Fibroblast of the aortic adventitia (primary cell): ENCODE measurements at regions not wholly inside any gene's neighbourhood (a gene's known extent, or its start where the extent isn't known, plus 50 kb on each side); places are given as distances from the start of the nearest gene placed in this dataset.
"Not testable (repeated sequence)": the region's sequence is repeated elsewhere in the genome, so short reads cannot be mapped to it uniquely, and the experiment has no call there.

Experiments used
- DNase-seq: peaks from one replicate; pipeline ENCODE4 v3.0.0-alpha.2; 2010; ENCODE audit warnings: low read depth
- H3K4me3 ChIP-seq: 2 replicates; pipeline ENCODE4 v1.5.1; 2011; ENCODE audit warnings: low read depth, mild to moderate bottlenecking, control low read depth, low read length, moderate library complexity
- CTCF ChIP-seq: IDR thresholded peaks from 2 replicates; pipeline ENCODE4 v1.5.1; 2011; ENCODE audit warnings: mild to moderate bottlenecking, low read length, control low read depth, inconsistent platforms; ENCODE audit not compliant: insufficient read depth

- no peak overlapping the region for H3K4me3 ChIP-seq
- no peak for TF ChIP-seq CTCF
- DNase-seq = no peak
Measured at GRCh38 chr6:76584121-76584520, 511.7 kb upstream of the IMPG1 start.

GRCh38 chr6:76578746-76579145 lies 506.3 kb upstream of the IMPG1 start:
- no peak overlapping the region for H3K4me3 ChIP-seq
- no peak for TF ChIP-seq CTCF
- DNase-seq = no peak

GRCh38 chr6:76574746-76575145 lies 502.3 kb upstream of the IMPG1 start:
- no peak for TF ChIP-seq CTCF
- no peak for DNase-seq
- H3K4me3 ChIP-seq = no peak overlapping the region

GRCh38 chr6:76565932-76566331 lies 493.5 kb upstream of the IMPG1 start:
- no peak for TF ChIP-seq CTCF
- H3K4me3 ChIP-seq = no peak overlapping the region
- DNase-seq = no peak

- not testable (repeated sequence) for DNase-seq, H3K4me3 ChIP-seq
Measured at GRCh38 chr6:76562371-76562770, 489.9 kb upstream of the IMPG1 start.

- not testable (repeated sequence) for H3K4me3 ChIP-seq, DNase-seq
Measured at GRCh38 chr6:76560851-76561755, 488.6 kb upstream of the IMPG1 start.

- TF ChIP-seq CTCF = no peak
- no peak overlapping the region for H3K4me3 ChIP-seq
- no peak for DNase-seq
Measured at GRCh38 chr6:76553256-76553655, 480.8 kb upstream of the IMPG1 start.

- DNase-seq = no peak
- H3K4me3 ChIP-seq = no peak overlapping the region
- no peak for TF ChIP-seq CTCF
Measured at GRCh38 chr6:76552268-76552667, 479.8 kb upstream of the IMPG1 start.
